SW 1271 (cell line): ENCODE measurements at regions not wholly inside any gene's neighbourhood (a gene's known extent, or its start where the extent isn't known, plus 50 kb on each side); places are given as distances from the start of the nearest gene placed in this dataset.

Source experiments
- DNase-seq, 2 experiments: peaks; one replicate each; lab custom pipeline; 2025; lab: John Stamatoyannopoulos, UW

GRCh38 chr20:4070323-4071177, 55.2 kb upstream of the RNF24 start:
- DNase-seq: no peak

GRCh38 chr20:4069751-4070150, 54.4 kb upstream of the RNF24 start:
- no peak for DNase-seq

- DNase-seq: no peak
Observed at GRCh38 chr20:4068708-4069107, 53.4 kb upstream of the RNF24 start.

- DNase-seq: peak; percentile 36 to 49
Observed at GRCh38 chr20:4067600-4068261, 52.4 kb upstream of the RNF24 start.

GRCh38 chr20:4066551-4066950, 51.2 kb upstream of the RNF24 start:
- no peak for DNase-seq

GRCh38 chr20:4065391-4065844, 50.1 kb upstream of the RNF24 start:
- no peak for DNase-seq
